HepG2 (cell line): ENCODE measurements at regions not wholly inside any gene's neighbourhood (a gene's known extent, or its start where the extent isn't known, plus 50 kb on each side); places are given as distances from the start of the nearest gene placed in this dataset.

Source experiments
- ATAC-seq: fragments of 200-7000 bp; cut with Tn5 transposase; 3 replicates; pipeline ENCODE4 v1.9.1; 2020; ENCODE audit warnings: mild to moderate bottlenecking, moderate library complexity
- BruUV-seq: library from RNA; stranded (reverse); fragments of 400-500 nt; replicated peaks from 2 replicates; lab custom pipeline; 2021; lab: Mats Ljungman, UMichigan
- CTCF ChIA-PET: fragments of 300-600 bp; formaldehyde crosslinking; extraction: SDS; loops from one replicate; lab custom pipeline; 2021; ENCODE audit warnings: low total read pairs, inconsistent platforms, low intra/inter-chr PET ratio; lab: Yijun Ruan, JAX
- POLR2A ChIA-PET: fragments of 350-600 bp; sonication (Branson Sonifier 250); formaldehyde crosslinking; loops from one replicate; lab custom pipeline; 2020; ENCODE audit warnings: antibody characterized with exemption, inconsistent platforms; lab: Yijun Ruan, JAX
- DNase-seq: peaks from one replicate; pipeline ENCODE4 v3.0.0-alpha.2; 2015; ENCODE audit warnings: low spot score
- FAIRE-seq: peaks from 3 replicates; lab custom pipeline; 2011; peaks lifted over from hg19 to GRCh38; lab: Jason Lieb, UNC
- H2AFZ ChIP-seq: one replicate; pipeline ENCODE4 v1.6.1; 2011; ENCODE audit warnings: low read length, inconsistent platforms
- H3K27ac ChIP-seq: fragments of 300-600 bp; 3 replicates; pipeline ENCODE4 v1.8.0; 2011; ENCODE audit warnings: mixed run types, mild to moderate bottlenecking, mixed read lengths, low read length, inconsistent platforms; ENCODE audit not compliant: insufficient read depth; ENCODE audit errors: extremely low read length
- H3K27me3 ChIP-seq, 2 experiments: fragments of 200-600 bp in 1 of 2; 2 replicates in 1 of 2; 3 replicates in 1 of 2; pipeline versions ENCODE4 v1.6.0 to v1.8.0; 2011; ENCODE audit warnings: low read length in 2 of 2, mild to moderate bottlenecking in 2 of 2, moderate library complexity in 2 of 2, inconsistent platforms in 1 of 2; ENCODE audit not compliant: insufficient read depth in 2 of 2, control insufficient read depth in 1 of 2
- H3K36me3 ChIP-seq, 2 experiments: fragments of 200-600 bp in 1 of 2; replicated peaks in 1 of 2; 2 replicates in 1 of 2; 3 replicates in 1 of 2; pipeline versions ENCODE4 v1.5.1 to v1.8.0; 2011; ENCODE audit warnings: low read length in 2 of 2, inconsistent platforms in 1 of 2; ENCODE audit not compliant: insufficient read depth in 2 of 2, control insufficient read depth in 1 of 2
- H3K4me1 ChIP-seq: 2 replicates; pipeline ENCODE4 v1.5.1; 2012; ENCODE audit warnings: low read length, inconsistent platforms; ENCODE audit not compliant: insufficient read depth
- H3K4me2 ChIP-seq: 2 replicates; pipeline ENCODE4 v1.6.0; 2011; ENCODE audit warnings: low read depth, low read length, inconsistent platforms
- H3K4me3 ChIP-seq, 3 experiments: fragments of 200-600 bp in 1 of 3; sonication (generic), shearing (Covaris generic) in 1 of 3; replicated peaks in 1 of 3; 2 replicates each; pipeline ENCODE4 v1.5.1; 2011 to 2016; ENCODE audit warnings: low read length in 3 of 3, inconsistent platforms in 2 of 3, low read depth in 2 of 3, mild to moderate bottlenecking in 2 of 3, control low read depth in 1 of 3, mixed read lengths in 1 of 3; ENCODE audit not compliant: insufficient read depth in 1 of 3
- H3K79me2 ChIP-seq: one replicate; pipeline ENCODE4 v1.6.1; 2011; ENCODE audit warnings: low read length, inconsistent platforms; ENCODE audit not compliant: insufficient read depth
- H3K9ac ChIP-seq: 2 replicates; pipeline ENCODE4 v1.6.0; 2011; ENCODE audit warnings: mild to moderate bottlenecking, low read depth, low read length, inconsistent platforms; ENCODE audit not compliant: insufficient read depth
- H3K9me3 ChIP-seq: 2 replicates; pipeline ENCODE4 v1.5.1; 2012; ENCODE audit warnings: mild to moderate bottlenecking, low read length
- H4K20me1 ChIP-seq: 2 replicates; pipeline ENCODE4 v1.6.0; 2011; ENCODE audit warnings: inconsistent platforms, mild to moderate bottlenecking, low read length, moderate library complexity; ENCODE audit not compliant: insufficient read depth
- BATF2 ChIP-seq: sonication (generic); formaldehyde crosslinking; IDR thresholded peaks from 2 replicates; pipeline ENCODE4 v1.8.0; 2022; ENCODE audit warnings: mild to moderate bottlenecking, missing genetic modification reagents, moderate library complexity
- KDM5A ChIP-seq: fragments of 200-600 bp; sonication (generic); IDR thresholded peaks from 2 replicates; pipeline ENCODE4 v1.7.0; 2018; ENCODE audit warnings: antibody characterized with exemption, mild to moderate bottlenecking, low read length, borderline replicate concordance
- MZF1 ChIP-seq: sonication (generic); formaldehyde crosslinking; IDR thresholded peaks from 2 replicates; pipeline ENCODE4 v1.8.1; 2023; ENCODE audit warnings: mild to moderate bottlenecking, missing genetic modification reagents, borderline replicate concordance
- RELA ChIP-seq: sonication (generic); formaldehyde crosslinking; IDR thresholded peaks from 2 replicates; pipeline ENCODE4 v1.4.0; 2020; ENCODE audit warnings: missing genetic modification reagents
- REST ChIP-seq, 2 experiments: IDR thresholded peaks; 2 replicates each; pipeline ENCODE4 v1.6.1; 2011 to 2012; ENCODE audit warnings: low read length in 2 of 2, borderline replicate concordance in 1 of 2, low read depth in 1 of 2, mild to moderate bottlenecking in 1 of 2, moderate library complexity in 1 of 2
- SIX1 ChIP-seq: sonication (generic); formaldehyde crosslinking; IDR thresholded peaks from 2 replicates; pipeline ENCODE4 v1.4.0; 2020; ENCODE audit warnings: missing genetic modification reagents, borderline replicate concordance
- ZKSCAN8 ChIP-seq: IDR thresholded peaks from 2 replicates; pipeline ENCODE4 v1.6.1; 2016; ENCODE audit warnings: borderline replicate concordance, missing genetic modification reagents, missing compliant biosample characterization
- WGBS: methylation state at CpG from one replicate; pipeline ENCODE4 v1.1.6; 2017; ENCODE audit warnings: low lambda C conversion rate; 5-methylcytosine and 5-hydroxymethylcytosine counted together
- in situ Hi-C: cut with HindIII; loops from 2 replicates; pipeline ENCODE4 v1.10.0; 2017; ENCODE audit warnings: low pct_unique_long_range_greater_than_20kb; ENCODE audit not compliant: extremely low pct_ligation_motif_present
- intact Hi-C: fragments of 100-400 bp; cut with micrococcal nuclease; formaldehyde crosslinking; loops from one replicate; pipeline ENCODE4 v1.10.0; 2022; ENCODE audit not compliant: unreplicated experiment

GRCh38 chr4:138689187-138689586, 326.4 kb upstream of the NOCT start:
- Histone ChIP-seq H3K9me3 (no peaks in the 10 kb centered on the region), H3K4me2 (no peak overlapping the region), H3K4me1 (no peaks in the 10 kb centered on the region), H3K79me2 (no peaks in the 10 kb centered on the region), H3K27ac (no peak overlapping the region), H3K9ac (no peak overlapping the region), H3K4me3 (no peak overlapping the region), H3K36me3 (no peaks in the 10 kb centered on the region), H3K27me3 (peaks cover 0 to 5% of the 10 kb centered on the region in 2 experiments; a peak in 3 of 5 replicates), H4K20me1 (no peaks in the 10 kb centered on the region), H2AFZ (no peak overlapping the region)
- CTCF ChIA-PET: no interaction called here
- no peak for ATAC-seq
- no TSS peak for BruUV-seq
- FAIRE-seq: no peak
- DNase-seq: no peak
- POLR2A ChIA-PET: no interaction called here
- intact Hi-C loops (no loop called here), in situ Hi-C loops (loop anchor here (25.0 kb wide), 2 partner anchors 877 to 952 kb away; no protein-coding TSS in a partner anchor)
- TF ChIP-seq ZKSCAN8 (CRISPR knock-in tag) (no peak), KDM5A (no peak), REST (IDR thresholded peaks at IDR 0.05; ENCODE audit: borderline replicate concordance in 1 of 2, low read depth in 1 of 2, low read length in 2 of 2) (no peak), RELA (CRISPR knock-in tag) (no peak), SIX1 (CRISPR knock-in tag) (no peak), MZF1 (no peak), BATF2 (no peak)
- 24% methylated on average over 9 of the region's 9 CpGs for WGBS
